C4-2B (cell line): ENCODE measurements at regions not wholly inside any gene's neighbourhood (a gene's known extent, or its start where the extent isn't known, plus 50 kb on each side); places are given as distances from the start of the nearest gene placed in this dataset.

ENCODE experiments used
- H3K27ac ChIP-seq: fragments of 450-650 bp; 2 replicates; pipeline ENCODE4 v1.5.1; 2017
- CTCF ChIP-seq: fragments of 450-650 bp; conservative IDR thresholded peaks from 2 replicates; pipeline ENCODE4 v1.5.1; 2017; ENCODE audit warnings: mild to moderate bottlenecking
- ZFX ChIP-seq: fragments of 450-650 bp; IDR thresholded peaks from 2 replicates; pipeline ENCODE4 v1.6.1; 2017

GRCh38 chr6:44672086-44672485 is 284.6 kb downstream of the CDC5L start:
- H3K27ac ChIP-seq, result no peak overlapping the region
- TF ChIP-seq ZFX, result no peak
- TF ChIP-seq CTCF, result no peak

GRCh38 chr6:44672841-44673240 is 285.3 kb downstream of the CDC5L start:
- TF ChIP-seq CTCF (no peak), ZFX (no peak)

DNA sequence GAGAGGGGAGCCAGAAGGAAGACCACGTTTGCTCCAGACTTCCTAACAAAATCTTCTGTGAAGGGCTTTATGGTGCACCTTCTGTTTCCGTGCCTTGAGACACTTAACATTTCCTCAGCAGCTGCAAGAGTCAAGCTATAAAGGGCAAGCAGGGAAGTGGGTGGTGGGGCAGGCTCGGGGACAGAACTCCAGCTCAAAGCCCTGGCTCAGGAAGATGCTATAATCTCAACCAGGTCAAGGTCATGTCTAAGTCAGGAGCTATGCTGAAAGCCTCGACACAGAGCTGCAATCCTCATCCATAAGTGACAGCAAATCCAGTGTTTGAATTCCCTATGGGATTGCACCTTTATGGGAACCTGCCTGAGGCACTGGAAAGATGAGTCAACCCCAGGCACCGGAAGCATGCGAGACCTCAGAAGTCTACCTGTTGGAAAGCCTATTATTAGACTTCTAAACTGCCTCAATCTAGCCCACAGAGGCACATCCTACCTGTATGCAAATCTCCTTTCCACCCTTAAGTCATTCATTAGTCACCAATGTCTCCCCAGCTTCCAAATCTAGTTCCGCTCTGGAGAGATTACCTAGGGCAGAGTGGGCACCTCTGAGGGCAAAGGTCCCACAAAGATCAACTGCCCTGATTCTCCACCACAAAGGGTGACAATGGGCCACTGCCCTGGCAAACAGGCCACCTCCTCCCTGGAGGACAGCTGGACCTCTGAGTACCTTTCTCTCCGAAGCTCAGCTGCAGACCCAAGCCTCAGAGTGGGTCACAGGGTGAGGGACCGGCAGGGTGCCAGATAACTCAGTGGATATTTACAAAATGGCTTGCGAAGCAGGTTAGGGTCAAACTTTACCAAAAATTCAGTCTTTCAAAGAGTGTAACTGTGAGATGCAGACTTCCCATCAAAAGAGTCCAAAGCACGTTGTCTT is 287.0 kb downstream of the CDC5L start:
- no peak overlapping the region for H3K27ac ChIP-seq
- no peak for TF ChIP-seq CTCF
- no peak for TF ChIP-seq ZFX

More at GRCh38 chr6:44672841-44673240, 285.3 kb downstream of the CDC5L start:
- no peak overlapping the region for H3K27ac ChIP-seq

GRCh38 chr6:44675449-44675848 is 287.9 kb downstream of the CDC5L start:
- TF ChIP-seq CTCF (no peak), ZFX (no peak)
- H3K27ac ChIP-seq, result no peak overlapping the region

GRCh38 chr6:44676246-44676790 is 288.8 kb downstream of the CDC5L start:
- TF ChIP-seq CTCF (no peak), ZFX (no peak)
- H3K27ac ChIP-seq, result no peak overlapping the region

DNA sequence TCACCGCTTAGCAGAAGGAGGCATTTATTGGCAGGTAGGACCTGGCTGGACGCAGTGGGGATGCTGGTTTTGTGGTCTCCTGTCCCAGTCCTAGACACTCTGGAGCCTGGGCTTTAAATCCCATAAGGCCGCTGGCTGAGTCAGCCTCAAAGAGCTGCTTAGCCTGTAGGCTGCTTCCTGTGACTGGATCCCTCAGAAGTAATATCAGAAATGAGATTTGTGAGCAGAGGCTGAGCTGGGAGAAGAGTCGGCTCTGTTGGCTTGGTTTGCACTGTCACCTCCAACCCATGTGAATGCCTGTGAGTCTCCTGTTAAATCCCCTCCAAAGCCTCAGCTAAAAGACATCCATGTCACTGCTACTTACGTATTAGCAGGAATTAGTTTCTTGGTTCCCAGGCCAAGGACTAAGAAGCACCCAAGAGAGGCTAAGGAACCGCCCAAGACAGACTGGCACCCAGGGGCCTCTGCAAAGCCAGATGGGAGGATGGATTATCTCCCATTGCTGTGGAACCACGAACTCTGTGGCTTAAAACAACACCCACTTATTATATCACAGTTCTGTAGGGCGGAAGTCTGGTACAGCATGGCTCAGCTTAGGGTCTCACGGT is 289.4 kb downstream of the CDC5L start:
- no peak overlapping the region for H3K27ac ChIP-seq
- TF ChIP-seq CTCF, result no peak
- no peak for TF ChIP-seq ZFX
